ENCODE measurements at regions not wholly inside any gene's neighbourhood (a gene's known extent, or its start where the extent isn't known, plus 50 kb on each side); places are given as distances from the start of the nearest gene placed in this dataset.
"Not testable (repeated sequence)": the region's sequence is repeated elsewhere in the genome, so short reads cannot be mapped to it uniquely, and the experiment has no call there.

DNA sequence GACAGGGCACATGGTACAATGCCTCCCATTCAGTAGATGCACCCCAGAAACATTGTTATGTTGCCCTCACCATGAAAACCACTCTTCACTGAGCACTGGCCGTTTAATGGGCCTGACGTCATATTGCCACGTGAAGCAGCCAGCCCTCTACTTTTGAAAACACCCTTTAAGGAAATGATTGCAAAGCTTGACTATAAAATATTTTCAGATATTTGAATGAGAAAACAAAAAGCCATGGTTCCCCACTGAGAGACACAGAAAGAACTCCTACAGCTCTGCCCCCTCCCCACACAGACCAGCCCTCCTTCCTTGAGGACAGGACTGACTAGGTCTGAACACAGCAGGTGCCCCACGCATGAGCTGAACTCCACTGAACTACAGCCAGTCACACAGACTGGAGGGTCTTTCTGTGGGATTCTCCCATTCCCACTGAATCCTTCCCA is 349.1 kb downstream of the ANAPC1 start:
- no peak overlapping the region for H3K4me3 ChIP-seq (ENCODE audit: control insufficient read depth, low read depth, low read length)
- no peak for TF ChIP-seq CTCF (conservative IDR thresholded peaks at IDR 0.05; ENCODE audit: control insufficient read depth, insufficient read depth, low read depth, low read length)
- DNase-seq (ENCODE audit: low read depth), result peak; percentile 50

DNA sequence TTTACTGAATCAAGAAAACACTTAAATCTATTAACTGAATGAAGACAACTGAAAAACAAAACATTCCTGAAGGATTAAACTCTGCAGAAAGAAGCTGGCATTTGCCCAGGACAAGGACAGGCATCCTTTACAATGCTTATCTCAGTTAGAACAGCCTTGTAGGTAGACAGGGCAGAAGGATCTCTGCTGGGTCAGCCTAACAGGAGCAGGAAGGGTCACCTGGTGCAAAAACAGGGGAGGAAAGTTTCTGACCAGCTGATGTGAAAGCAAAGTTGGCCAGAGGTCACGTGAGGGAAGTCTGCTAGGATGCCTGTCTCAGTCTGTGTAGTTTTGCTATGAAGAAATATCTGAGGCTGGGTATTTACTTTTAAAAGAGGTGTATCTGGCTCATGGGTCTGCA is 348.6 kb downstream of the ANAPC1 start:
- TF ChIP-seq CTCF (conservative IDR thresholded peaks at IDR 0.05; ENCODE audit: control insufficient read depth, insufficient read depth, low read depth, low read length), result no peak
- DNase-seq (ENCODE audit: low read depth), result peak; percentile 50
- no peak overlapping the region for H3K4me3 ChIP-seq (ENCODE audit: control insufficient read depth, low read depth, low read length)

DNA sequence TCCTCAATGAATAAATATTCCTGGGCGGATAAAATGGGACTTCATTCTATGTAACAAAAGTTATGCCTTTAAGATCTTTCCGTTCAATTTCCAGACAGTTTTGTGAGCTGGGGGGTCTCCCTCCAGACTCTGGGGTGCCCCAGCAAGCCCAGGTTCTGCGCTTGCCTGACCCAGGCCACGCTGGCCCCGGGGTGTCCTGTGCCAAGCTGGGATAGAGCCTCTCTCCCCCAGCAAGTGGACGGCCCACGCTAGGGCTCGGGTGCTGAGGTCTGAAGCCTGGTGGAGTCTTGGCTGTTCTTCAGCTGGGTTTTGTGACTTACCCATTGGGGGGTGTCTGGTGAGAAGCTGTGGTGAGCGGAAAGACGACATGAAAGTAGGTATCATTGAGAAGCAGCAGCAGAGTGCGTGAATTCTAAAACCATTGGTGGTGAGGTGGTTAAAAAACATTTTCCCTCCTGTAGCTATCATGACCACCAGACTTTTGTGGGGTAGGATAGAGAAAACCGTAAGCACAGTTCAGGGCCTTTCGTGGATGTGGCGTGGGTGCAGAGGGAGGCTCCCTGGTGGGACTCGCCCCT is 346.8 kb downstream of the ANAPC1 start:
- no peak for DNase-seq (ENCODE audit: low read depth)
- no peak for TF ChIP-seq CTCF (conservative IDR thresholded peaks at IDR 0.05; ENCODE audit: control insufficient read depth, insufficient read depth, low read depth, low read length)
- H3K4me3 ChIP-seq (ENCODE audit: control insufficient read depth, low read depth, low read length), result no peak overlapping the region

DNA sequence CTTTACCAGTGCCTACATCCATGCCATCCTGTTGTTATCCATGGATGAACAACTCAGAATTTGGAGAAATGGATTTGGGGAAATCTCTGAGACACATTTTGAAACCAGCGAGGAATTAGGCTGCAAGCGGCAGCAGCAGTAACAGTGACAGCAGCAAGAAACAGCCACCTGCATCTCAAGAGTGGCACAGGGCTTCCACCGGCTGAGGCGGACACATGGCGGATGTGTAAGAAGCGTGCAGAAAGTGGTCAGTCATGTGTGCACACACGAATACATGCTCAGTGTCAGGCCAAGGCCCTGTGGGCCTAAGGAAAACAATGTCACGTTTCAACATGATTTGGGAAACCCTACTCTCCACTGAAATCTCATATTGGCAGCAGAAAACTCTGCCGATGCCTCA is 344.0 kb downstream of the ANAPC1 start:
- not testable (repeated sequence) for H3K4me3 ChIP-seq (ENCODE audit: control insufficient read depth, low read depth, low read length); DNase-seq (ENCODE audit: low read depth)

- peak; percentile 65 for DNase-seq (ENCODE audit: low read depth)
- not testable (repeated sequence) for H3K4me3 ChIP-seq (ENCODE audit: control insufficient read depth, low read depth, low read length)
Measured at GRCh38 chr2:111542120-111542774, 341.7 kb downstream of the ANAPC1 start.

DNA sequence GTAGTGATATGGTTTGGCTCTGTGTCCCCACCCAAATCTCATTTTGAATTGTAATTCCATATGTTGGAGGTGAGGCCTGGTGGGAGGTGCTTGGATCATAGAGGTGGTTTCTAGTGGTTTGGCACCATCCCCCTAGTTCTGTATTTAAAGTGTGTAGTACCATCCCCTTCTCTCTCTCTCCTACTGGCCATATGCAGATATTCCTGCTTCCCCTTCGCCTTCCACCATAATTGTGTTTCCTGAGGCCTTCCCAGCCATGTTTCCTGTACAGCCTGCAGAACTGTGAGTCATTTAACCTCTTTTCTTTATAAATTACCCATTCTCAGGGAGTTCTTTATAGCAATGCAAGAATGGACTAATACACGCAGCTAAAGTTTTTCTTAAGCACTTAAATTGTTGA is 340.0 kb downstream of the ANAPC1 start:
- not testable (repeated sequence) for H3K4me3 ChIP-seq (ENCODE audit: control insufficient read depth, low read depth, low read length); DNase-seq (ENCODE audit: low read depth)

- DNase-seq (ENCODE audit: low read depth); H3K4me3 ChIP-seq (ENCODE audit: control insufficient read depth, low read depth, low read length): not testable (repeated sequence)
Measured at GRCh38 chr2:111545723-111546431, 338.1 kb downstream of the ANAPC1 start.

DNA sequence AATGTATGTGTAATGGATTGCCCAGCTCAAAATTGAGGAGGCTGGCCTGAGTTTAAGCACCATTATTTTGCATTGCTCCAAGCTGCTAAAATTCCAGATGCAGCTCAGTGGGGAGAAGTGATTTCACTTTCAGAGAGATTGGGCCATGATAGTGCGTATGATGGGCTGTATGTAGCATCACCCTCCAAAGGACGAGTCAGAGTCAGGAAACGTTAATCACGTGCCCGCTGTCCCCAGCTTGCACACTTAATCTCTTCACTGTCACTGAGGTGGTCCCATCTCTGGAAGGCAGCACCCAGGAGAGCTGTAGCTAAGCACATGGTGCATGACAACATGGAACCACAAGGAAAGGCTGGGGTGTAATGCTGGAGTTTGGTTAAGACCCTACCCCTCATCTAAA is 337.4 kb downstream of the ANAPC1 start:
- not testable (repeated sequence) for H3K4me3 ChIP-seq (ENCODE audit: control insufficient read depth, low read depth, low read length); DNase-seq (ENCODE audit: low read depth)

DNA sequence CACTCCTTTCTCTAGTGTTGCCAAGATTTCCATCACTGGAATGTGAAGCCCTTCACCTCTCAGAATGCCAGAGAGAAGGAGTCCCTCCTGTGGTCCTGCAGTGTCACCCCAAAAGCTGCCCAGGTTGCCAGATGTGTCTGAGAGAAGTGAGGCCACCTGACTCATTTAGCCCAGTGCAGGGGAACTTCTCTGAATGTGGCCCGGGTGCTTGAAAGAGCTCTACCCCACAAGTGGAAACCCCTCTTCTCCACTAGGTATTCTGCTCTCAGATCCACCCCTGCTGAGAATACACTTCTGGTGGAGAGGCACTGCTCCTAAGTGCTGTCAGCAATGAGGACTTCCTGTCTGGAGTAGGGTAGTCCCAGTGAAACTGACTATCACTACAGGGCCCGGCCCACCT is 334.8 kb downstream of the ANAPC1 start:
- not testable (repeated sequence) for DNase-seq (ENCODE audit: low read depth); H3K4me3 ChIP-seq (ENCODE audit: control insufficient read depth, low read depth, low read length)

DNA sequence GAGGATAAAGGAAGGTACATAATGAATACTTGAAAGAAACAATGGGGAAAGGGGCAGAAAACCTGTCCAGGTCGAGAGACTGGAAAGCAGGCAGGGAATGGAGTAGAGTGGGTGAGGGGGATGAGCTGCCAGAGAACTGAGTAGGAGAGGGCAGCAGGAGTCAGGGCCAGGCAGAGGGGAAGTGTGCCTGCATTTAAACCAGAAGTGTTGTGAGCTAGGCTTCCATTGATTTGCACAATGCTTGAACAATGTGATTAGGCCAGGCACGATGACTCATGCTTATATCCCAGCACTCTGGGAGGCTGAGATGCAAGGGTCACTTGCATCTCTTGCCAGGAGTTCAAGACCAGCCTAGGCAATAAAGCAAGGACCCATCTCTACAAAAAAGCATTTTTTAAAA is 332.6 kb downstream of the ANAPC1 start:
- DNase-seq (ENCODE audit: low read depth); H3K4me3 ChIP-seq (ENCODE audit: control insufficient read depth, low read depth, low read length): not testable (repeated sequence)

DNA sequence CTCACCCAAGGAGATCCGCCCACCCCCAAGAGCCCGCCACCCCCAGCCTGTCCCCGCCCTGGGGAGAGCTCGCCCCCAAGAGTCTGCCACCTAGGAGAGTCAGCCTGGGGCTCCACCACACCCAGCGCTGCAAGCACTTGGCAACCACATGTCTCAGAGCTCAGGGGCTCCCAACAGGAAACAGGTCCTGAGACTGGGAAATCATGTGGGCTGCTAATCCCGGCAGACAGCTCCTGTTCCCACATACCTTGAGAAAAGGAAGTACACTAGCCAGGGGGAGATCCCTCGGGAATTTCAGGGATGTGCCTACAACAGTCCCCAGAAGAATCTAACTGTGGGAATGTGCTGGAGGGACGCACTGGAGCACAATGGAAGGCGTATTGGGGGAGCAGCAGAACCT is 331.4 kb downstream of the ANAPC1 start:
- DNase-seq (ENCODE audit: low read depth); H3K4me3 ChIP-seq (ENCODE audit: control insufficient read depth, low read depth, low read length): not testable (repeated sequence)

- not testable (repeated sequence) for H3K4me3 ChIP-seq (ENCODE audit: control insufficient read depth, low read depth, low read length); DNase-seq (ENCODE audit: low read depth)
Measured at GRCh38 chr2:111559301-111559700, 324.7 kb downstream of the ANAPC1 start.

- H3K4me3 ChIP-seq (ENCODE audit: control insufficient read depth, low read depth, low read length), result not testable (repeated sequence)
Measured at GRCh38 chr2:111559814-111560213, 324.2 kb downstream of the ANAPC1 start.

GRCh38 chr2:111566068-111566467 is 317.9 kb downstream of the ANAPC1 start:
- H3K4me3 ChIP-seq (ENCODE audit: control insufficient read depth, low read depth, low read length), result not testable (repeated sequence)

More at GRCh38 chr2:111559814-111560213, 324.2 kb downstream of the ANAPC1 start:
- not testable (repeated sequence) for DNase-seq (ENCODE audit: low read depth)

DNA sequence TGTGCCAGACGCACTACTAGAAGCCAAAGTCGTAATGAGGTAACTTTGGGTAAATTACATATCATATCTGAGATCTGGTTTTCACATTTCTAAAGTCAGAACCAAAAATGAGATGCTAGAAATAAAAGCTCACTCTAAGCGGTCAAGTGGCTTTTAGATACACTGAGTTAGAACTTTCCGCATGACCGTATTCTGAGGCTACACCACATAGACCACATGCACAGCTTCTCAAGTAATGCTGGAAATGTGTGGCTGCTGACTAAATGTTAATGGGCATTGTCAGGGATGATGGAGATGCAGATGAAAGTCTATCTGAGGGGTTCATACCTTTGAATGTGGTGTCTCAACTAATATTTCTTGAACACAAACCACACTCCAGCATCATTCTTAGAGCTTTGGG is 316.8 kb downstream of the ANAPC1 start:
- not testable (repeated sequence) for H3K4me3 ChIP-seq (ENCODE audit: control insufficient read depth, low read depth, low read length); DNase-seq (ENCODE audit: low read depth)

More at GRCh38 chr2:111566068-111566467, 317.9 kb downstream of the ANAPC1 start:
- not testable (repeated sequence) for DNase-seq (ENCODE audit: low read depth)

Measured in fibroblast of mammary gland (primary cell).